ENCODE measurements at regions not wholly inside any gene's neighbourhood (a gene's known extent, or its start where the extent isn't known, plus 50 kb on each side); places are given as distances from the start of the nearest gene placed in this dataset.
"Not testable (repeated sequence)": the region's sequence is repeated elsewhere in the genome, so short reads cannot be mapped to it uniquely, and the experiment has no call there.

- DNase-seq (ENCODE audit: low read depth in 2 of 2, low spot score in 1 of 2): no peak
These were observed 266.4 kb upstream of the TCERG1L start for GRCh38 chr10:131577786-131578471.

DNA sequence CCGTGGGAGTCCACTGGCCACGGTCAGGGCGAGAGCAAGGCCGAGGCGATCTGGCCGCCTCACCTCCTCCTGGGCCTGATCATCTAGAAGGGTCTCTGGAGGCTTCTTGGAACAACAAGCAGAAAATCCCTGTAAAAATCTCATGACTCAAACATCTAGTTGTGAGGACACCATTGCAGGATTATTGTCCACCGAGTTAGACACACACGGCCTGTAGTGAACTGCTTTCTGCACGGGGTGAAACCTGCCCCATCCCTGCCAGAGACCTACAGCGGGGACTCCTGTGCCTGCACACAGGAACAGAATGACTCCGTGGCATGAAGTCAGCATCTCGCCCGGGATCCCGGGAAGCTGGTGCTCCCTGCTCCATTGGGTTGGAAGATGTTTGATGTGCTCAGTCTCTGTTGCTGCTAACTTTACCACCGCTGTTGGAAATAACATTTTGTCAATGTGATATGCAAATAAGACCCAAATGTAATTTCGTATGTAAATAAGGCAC lies 267.0 kb upstream of the TCERG1L start:
- no peak for DNase-seq (ENCODE audit: low read depth in 2 of 2, low spot score in 1 of 2)

DNA sequence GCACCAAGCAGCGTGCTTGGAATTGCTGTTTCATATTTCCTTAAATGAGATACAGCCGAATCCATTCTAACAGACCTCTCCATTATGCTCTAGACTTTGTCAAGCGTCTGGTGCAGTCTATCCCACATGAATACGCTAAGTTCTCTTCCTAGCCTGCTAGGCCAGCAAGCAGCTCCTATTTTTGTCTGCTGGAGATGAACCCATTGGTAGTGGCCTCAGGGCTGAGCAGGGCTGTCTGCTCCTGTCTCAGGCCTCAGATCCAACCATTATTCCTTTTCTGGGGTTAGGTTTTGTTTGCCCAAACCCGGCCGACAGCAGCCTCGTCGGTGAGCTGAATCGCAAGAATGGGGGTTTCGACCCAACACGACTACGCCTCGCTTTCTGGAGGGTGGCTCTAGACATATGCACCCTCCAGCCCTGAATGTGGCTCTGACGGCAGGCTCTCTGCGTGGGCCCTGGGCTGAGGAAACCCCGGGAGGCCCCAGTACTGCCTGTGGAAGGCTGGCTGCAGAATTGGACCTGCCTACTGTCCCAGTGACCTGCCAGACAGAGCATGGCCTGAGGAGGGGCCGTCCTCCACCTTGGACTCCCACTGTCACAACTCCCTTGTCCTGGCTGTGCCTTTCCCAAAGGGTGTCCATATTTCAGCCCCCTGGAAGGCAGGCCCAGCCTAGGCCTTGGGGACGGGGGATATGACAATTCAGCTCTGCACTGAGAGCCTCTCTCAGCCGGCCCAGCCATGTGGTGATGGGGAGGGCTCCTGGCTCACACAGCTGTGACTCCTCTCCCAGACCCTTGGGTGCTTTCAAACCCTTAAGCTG lies 267.9 kb upstream of the TCERG1L start:
- no peak for DNase-seq (ENCODE audit: low read depth in 2 of 2, low spot score in 1 of 2)

- DNase-seq (ENCODE audit: low read depth in 2 of 2, low spot score in 1 of 2): no peak
These were observed 268.6 kb upstream of the TCERG1L start for GRCh38 chr10:131580076-131580652.

DNA sequence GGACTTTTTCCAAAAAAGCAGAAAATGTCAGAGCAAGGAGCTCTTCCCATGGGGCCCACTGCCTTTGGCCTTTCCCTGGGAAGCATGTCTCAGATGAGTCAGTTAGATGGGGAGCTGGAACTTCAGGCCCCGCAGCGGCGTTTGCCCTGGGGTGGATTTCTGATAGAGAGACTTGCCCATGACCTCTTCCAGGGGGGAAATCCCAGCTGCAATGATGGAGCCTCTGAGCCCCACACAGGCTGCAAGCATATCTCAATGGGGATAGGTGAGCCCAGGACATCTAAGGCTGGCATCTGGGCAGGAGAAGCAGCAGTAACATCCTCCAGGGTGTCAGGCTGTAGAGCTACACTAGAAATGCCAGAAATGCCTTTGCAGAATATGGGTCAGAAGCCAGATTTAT lies 269.2 kb upstream of the TCERG1L start:
- DNase-seq (ENCODE audit: low read depth in 2 of 2, low spot score in 1 of 2): no peak

DNA sequence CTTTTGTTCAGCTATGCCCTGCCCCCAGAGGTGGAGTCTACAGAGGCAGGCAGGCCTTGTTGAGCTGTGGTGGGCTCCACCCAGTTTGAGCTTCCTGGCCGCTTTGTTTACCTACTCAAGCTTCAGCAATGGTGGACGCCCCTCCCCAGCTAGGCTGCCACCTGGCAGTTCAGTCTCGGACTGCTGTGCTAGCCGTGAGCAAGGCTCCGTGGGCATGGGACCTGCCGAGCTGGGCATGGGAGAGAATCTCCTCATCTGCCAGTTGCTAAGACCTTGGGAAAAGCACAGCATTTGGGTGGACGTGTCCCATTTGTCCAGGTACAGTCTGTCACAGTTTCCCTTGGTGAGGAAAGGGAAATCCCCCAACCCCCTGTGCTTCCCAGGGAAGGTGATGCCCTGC lies 270.0 kb upstream of the TCERG1L start:
- not testable (repeated sequence) for DNase-seq (ENCODE audit: low read depth in 2 of 2, low spot score in 1 of 2)

GRCh38 chr10:131584287-131584686 lies 272.8 kb upstream of the TCERG1L start:
- DNase-seq (ENCODE audit: low read depth in 2 of 2, low spot score in 1 of 2): no peak

DNA sequence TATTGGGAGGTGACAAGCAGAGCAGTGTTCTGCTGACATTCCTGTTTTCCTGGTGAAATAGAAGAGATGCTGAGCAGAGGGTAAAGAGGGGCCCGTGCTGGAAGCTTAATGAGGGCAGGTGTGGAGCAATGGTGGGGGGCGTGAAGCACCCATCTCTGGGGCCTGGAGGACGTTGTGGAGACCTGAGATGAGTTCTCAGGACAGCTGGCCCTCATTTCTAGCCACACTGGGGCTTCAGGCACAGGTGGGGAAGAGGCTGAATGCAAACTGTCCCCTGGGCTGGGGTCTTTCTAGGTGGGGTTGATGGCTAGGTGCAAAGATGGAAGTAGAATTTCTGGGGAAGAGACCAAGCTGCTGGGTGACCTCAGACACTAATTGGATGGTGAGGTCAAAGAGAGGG lies 274.2 kb upstream of the TCERG1L start:
- no peak for DNase-seq (ENCODE audit: low read depth in 2 of 2, low spot score in 1 of 2)

DNA sequence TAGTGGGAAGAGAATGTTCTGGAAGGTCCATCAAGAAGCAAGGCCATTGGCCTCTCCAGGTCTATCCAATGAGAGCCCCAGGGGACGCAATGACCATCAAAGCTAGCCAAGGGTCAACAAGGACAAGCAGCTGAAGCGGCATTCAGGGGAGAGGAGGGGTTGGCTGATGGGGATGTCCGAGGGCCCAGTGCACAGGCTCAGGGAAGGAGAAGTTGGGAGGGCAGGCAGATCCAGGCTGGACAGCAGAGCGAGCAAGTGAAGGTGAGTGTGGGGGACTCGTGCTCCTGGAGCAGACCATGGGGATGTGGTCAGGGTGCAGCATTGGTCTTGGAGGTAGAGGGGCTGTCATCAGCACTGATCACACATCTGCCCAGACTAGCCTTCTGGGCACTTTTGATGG lies 275.4 kb upstream of the TCERG1L start:
- DNase-seq (ENCODE audit: low read depth in 2 of 2, low spot score in 1 of 2): no peak

GRCh38 chr10:131587976-131588680 lies 276.6 kb upstream of the TCERG1L start:
- no peak for DNase-seq (ENCODE audit: low read depth in 2 of 2, low spot score in 1 of 2)

DNA sequence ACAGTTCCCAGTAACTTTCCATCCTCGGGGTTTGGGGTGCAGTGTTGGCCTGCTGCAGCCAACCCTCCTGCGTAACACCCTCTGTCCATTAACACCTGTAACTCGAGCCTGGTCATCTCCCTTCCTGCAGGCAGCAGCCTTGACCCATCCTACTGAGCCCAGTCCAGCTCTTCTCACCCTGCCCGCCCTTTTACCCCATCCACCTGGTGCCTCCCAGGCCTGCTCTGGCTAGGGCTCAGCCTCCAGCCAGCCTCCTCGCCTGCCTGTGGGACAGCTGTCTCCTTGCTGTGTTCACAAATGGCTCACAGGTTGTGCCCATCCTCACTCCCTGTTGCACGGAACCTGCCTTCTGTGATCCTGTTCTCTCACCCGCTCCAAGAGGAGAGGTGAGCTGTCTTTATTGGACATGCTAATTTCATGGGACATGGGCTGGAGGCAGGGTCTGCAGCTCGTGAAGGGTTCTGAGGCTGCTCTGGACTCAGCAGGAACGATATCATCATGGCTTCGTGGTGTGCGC lies 277.2 kb upstream of the TCERG1L start:
- no peak for DNase-seq (ENCODE audit: low read depth in 2 of 2, low spot score in 1 of 2)

DNA sequence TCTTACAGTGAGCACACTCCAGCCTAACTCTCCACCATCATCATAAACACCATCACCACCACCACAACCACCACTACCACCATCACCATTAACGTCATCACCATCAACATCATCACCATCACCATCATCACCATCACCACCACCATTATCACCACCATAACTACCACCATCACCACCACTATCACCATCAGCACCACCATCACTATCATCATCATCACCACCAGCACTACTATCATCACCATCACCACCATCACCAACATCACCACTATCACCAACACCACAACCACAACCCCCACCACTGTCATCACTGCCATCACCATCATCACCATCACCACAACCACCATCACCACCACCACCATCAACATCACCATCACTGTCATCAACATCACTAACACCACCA lies 279.0 kb upstream of the TCERG1L start:
- DNase-seq (ENCODE audit: low read depth in 2 of 2, low spot score in 1 of 2): no peak

DNA sequence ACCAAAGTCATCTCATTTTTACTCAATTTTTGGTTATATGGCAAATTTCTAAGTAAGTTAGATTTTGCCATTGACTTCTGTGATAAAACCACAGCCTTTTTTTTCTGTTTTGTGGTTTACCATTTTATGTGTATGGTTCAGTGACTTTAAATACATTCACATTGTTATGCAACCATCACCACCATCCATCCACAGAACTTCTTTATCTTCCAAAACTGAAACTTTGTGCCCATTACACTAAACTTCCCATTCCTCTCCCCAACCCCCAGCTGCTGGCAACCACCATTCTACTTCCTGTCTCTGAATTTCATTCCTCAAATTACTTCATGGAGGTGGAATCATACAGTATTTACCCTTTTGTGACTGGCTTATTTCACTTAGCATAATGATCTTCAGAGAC lies 280.4 kb upstream of the TCERG1L start:
- DNase-seq (ENCODE audit: low read depth in 2 of 2, low spot score in 1 of 2): no peak

DNA sequence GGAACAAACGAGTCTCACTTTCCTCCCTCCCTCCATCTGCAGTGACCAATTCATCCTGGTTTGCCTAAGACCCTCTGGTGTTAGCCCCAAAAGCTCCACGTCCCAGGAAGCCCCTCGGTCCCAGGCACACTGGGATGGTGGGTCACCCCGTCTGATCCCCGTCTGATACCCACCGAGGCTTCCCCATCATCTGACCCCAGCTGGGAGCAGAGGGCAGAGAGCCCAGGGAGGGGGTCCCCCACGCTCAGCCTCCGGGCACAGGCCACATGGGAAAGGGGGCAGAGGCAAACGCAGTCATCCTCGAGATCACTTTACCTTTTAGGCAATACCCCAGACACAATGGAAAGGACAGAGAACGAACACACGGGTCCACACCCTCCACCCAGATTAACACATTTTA lies 291.6 kb upstream of the PPP2R2D start:
- DNase-seq (ENCODE audit: low read depth in 2 of 2, low spot score in 1 of 2): no peak

GRCh38 chr10:131615150-131615549 lies 285.7 kb upstream of the PPP2R2D start:
- no peak for DNase-seq (ENCODE audit: low read depth in 2 of 2, low spot score in 1 of 2)

DNA sequence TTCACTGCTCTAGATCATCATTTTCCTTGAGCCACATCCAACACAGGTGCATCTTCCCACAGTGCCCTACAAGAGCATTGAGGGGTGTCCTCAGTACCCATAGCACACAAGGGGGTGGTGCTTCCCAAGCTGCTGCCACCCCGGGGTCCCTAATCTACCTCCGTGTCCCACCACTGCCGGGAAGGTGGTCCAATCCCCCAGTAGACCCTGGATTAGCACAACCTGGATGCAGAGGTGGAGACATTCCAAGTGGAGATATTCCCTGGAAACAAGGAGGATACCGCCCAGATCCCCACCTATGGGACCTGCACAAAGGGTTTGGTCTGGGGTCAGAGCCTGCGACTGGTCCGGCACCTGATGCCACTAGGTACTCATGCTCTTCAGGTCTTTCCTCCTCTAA lies 284.8 kb upstream of the PPP2R2D start:
- no peak for DNase-seq (ENCODE audit: low read depth in 2 of 2, low spot score in 1 of 2)

DNA sequence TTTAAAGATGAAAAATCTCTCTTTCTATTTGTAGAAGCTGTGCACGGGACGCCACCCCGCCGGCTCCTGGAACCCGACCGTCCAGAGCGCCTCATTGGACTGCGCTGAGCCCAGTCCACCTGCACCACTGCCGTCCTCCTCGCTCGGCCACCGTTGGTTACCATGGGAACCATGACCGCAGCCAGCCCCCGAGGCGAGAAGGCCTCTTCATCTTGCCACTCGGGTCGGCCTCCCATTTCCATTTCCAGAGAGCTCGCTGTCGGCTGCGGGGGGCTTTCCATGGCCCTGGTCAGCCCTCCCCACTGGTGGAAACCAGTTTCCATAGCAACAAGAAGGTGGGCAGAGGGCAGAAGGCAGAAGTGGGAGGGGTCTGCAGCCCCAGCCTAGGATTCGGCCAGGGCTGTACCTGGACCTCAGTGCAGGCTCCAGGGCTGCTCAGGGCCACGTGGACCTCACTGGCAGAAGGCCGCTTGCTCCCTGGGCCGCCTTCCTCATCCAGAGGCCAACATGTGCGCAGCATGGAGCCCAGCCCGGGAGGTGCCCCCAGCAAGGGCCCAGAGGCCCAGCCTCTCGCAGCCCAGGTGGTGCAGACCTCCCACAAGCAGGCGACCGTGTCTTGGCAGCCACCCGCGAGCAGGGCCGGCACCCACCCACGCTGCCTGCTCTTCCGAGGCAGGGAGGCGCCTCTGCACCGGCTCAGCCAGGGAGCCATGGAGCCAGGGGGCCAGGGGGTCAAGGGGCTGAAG lies 283.5 kb upstream of the PPP2R2D start:
- no peak for DNase-seq (ENCODE audit: low read depth in 2 of 2, low spot score in 1 of 2)

- DNase-seq (ENCODE audit: low read depth in 2 of 2, low spot score in 1 of 2): no peak
These were observed 282.1 kb upstream of the PPP2R2D start for GRCh38 chr10:131618587-131619267.

DNA sequence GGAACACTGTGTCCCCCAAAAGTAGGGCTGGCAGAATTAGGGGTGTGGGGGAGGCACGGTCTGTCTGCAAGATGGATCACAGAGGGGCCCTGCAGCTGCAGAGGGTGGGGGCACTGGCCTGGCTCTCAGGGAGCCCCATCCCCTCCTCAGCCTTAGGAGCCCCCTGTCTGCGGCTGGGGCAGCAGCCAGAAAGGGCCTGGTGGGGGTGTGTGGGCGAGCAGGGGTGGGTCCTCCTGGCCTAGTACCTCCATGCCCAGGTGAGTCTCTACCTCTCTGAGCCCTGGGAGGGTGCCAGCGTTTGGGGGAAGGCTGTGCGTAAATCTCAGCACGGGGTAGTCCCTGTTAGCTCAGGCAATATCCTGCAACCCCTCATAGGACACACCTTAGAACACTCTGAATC lies 280.5 kb upstream of the PPP2R2D start:
- DNase-seq (ENCODE audit: low read depth in 2 of 2, low spot score in 1 of 2): no peak

GRCh38 chr10:131620904-131621303 lies 279.9 kb upstream of the PPP2R2D start:
- DNase-seq (ENCODE audit: low read depth in 2 of 2, low spot score in 1 of 2): no peak
